ENCODE measurements at regions not wholly inside any gene's neighbourhood (a gene's known extent, or its start where the extent isn't known, plus 50 kb on each side); places are given as distances from the start of the nearest gene placed in this dataset.
"Not testable (repeated sequence)": the region's sequence is repeated elsewhere in the genome, so short reads cannot be mapped to it uniquely, and the experiment has no call there.

- no peak for DNase-seq
These were observed 376.0 kb downstream of the ALG10 start for GRCh38 chr12:34398366-34398705.

GRCh38 chr12:34398706-34399630 is 376.7 kb downstream of the ALG10 start:
- DNase-seq: no peak

- DNase-seq: no peak
These were observed 377.5 kb downstream of the ALG10 start for GRCh38 chr12:34399631-34400410.

- no peak for DNase-seq
These were observed 378.1 kb downstream of the ALG10 start for GRCh38 chr12:34400411-34400881.

GRCh38 chr12:34400986-34401658 is 378.8 kb downstream of the ALG10 start:
- no peak for DNase-seq

- DNase-seq: no peak
These were observed 379.4 kb downstream of the ALG10 start for GRCh38 chr12:34401659-34402227.

- DNase-seq: no peak
These were observed 380.1 kb downstream of the ALG10 start for GRCh38 chr12:34402228-34402898.

GRCh38 chr12:34402899-34403705 is 380.8 kb downstream of the ALG10 start:
- no peak for DNase-seq

- DNase-seq: no peak
These were observed 381.5 kb downstream of the ALG10 start for GRCh38 chr12:34403706-34404376.

GRCh38 chr12:34404377-34405285 is 382.3 kb downstream of the ALG10 start:
- no peak for DNase-seq

GRCh38 chr12:34405286-34406227 is 383.3 kb downstream of the ALG10 start:
- no peak for DNase-seq

GRCh38 chr12:34406228-34406995 is 384.1 kb downstream of the ALG10 start:
- no peak for DNase-seq

GRCh38 chr12:34406996-34407300 is 384.7 kb downstream of the ALG10 start:
- no peak for DNase-seq

- no peak for DNase-seq
These were observed 385.5 kb downstream of the ALG10 start for GRCh38 chr12:34407813-34408212.

- DNase-seq: not testable (repeated sequence)
These were observed 409.2 kb downstream of the ALG10 start for GRCh38 chr12:34431509-34431908.
